Cardiac muscle cell (in vitro differentiated cells and primary cell): ENCODE measurements at regions not wholly inside any gene's neighbourhood (a gene's known extent, or its start where the extent isn't known, plus 50 kb on each side); places are given as distances from the start of the nearest gene placed in this dataset.
"Not testable (repeated sequence)": the region's sequence is repeated elsewhere in the genome, so short reads cannot be mapped to it uniquely, and the experiment has no call there.

Experiments used
- DNase-seq, 2 donors: peaks; one replicate each; pipeline versions ENCODE4 v3.0.0 to v3.0.0-alpha.2; 2010 to 2017; ENCODE audit warnings: low read depth in 1 of 2, low spot score in 1 of 2
- H3K27ac ChIP-seq: fragments of 200-600 bp; sonication (generic); 2 replicates; pipeline ENCODE4 v1.5.1; 2016
- H3K27me3 ChIP-seq: fragments of 200-600 bp; sonication (generic); 2 replicates; pipeline ENCODE4 v1.6.0; 2016; ENCODE audit warnings: control low read depth
- H3K36me3 ChIP-seq: fragments of 200-600 bp; sonication (generic); 2 replicates; pipeline ENCODE4 v1.5.1; 2016; ENCODE audit warnings: control low read depth
- H3K4me1 ChIP-seq: fragments of 200-600 bp; sonication (generic); 2 replicates; pipeline ENCODE4 v1.8.1; 2017; ENCODE audit warnings: low read depth, mild to moderate bottlenecking, mixed run types
- H3K4me3 ChIP-seq: fragments of 200-600 bp; sonication (generic); 2 replicates; pipeline ENCODE4 v1.5.1; 2016; ENCODE audit warnings: mild to moderate bottlenecking
- H3K9me3 ChIP-seq: fragments of 200-600 bp; sonication (generic); 2 replicates; pipeline ENCODE4 v1.5.1; 2017; ENCODE audit warnings: low read depth, mild to moderate bottlenecking, control low read depth
- TF ChIP-seq, protein P1 (sequence below): IDR thresholded peaks from 2 replicates; pipeline ENCODE4 v1.5.1; 2012; ENCODE audit warnings: low read depth, mild to moderate bottlenecking, low read length

DNA sequence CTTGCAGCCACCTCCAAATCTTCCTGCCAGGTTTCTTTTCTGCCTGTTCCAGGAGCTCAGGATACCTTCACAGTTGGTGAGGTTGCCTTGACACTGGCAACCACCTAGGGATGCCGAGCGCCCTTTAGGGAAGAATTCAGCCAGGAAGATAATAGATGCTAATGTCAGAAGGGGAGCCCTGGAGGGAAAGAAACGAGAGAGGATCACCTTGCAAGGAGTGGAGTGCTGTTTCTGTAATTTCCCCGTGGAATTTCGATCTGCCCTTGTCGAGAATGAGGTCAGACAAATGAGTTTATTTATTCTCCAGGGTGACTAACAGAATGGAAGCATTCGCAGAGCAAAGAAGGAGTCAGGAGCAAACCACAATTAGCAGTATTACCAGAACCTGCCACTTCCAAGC is 315.8 kb upstream of the KAZN start:
- Histone ChIP-seq H3K27ac (no peak overlapping the region), H3K36me3 (no peaks in the 10 kb centered on the region), H3K9me3 (no peaks in the 10 kb centered on the region), H3K27me3 (no peaks in the 10 kb centered on the region), H3K4me3 (no peak overlapping the region), H3K4me1 (no peaks in the 10 kb centered on the region)
- TF ChIP-seq, protein P1, sequence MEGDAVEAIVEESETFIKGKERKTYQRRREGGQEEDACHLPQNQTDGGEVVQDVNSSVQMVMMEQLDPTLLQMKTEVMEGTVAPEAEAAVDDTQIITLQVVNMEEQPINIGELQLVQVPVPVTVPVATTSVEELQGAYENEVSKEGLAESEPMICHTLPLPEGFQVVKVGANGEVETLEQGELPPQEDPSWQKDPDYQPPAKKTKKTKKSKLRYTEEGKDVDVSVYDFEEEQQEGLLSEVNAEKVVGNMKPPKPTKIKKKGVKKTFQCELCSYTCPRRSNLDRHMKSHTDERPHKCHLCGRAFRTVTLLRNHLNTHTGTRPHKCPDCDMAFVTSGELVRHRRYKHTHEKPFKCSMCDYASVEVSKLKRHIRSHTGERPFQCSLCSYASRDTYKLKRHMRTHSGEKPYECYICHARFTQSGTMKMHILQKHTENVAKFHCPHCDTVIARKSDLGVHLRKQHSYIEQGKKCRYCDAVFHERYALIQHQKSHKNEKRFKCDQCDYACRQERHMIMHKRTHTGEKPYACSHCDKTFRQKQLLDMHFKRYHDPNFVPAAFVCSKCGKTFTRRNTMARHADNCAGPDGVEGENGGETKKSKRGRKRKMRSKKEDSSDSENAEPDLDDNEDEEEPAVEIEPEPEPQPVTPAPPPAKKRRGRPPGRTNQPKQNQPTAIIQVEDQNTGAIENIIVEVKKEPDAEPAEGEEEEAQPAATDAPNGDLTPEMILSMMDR: no peak
- no peak for DNase-seq

DNA sequence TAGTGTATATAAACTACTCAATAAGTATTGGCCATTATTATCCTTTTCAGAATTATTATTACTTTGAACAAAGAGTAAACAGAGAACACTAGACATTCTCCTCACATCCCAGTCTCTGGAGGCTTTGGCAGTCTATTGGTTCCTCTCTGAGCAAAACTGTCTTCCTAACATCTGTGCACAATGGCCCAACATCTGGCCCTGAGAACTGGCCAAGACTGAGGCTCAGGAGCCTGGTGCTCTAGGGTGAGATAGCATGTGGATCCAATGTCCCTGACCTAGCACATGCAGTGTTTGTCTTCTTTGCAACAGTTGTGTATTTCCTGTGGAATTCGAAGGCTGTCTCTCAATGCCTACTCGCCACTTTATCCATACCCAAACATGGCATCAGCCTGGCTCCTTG is 313.2 kb upstream of the KAZN start:
- no peak for DNase-seq
- Histone ChIP-seq H3K9me3 (no peaks in the 10 kb centered on the region), H3K36me3 (no peaks in the 10 kb centered on the region), H3K4me1 (no peaks in the 10 kb centered on the region), H3K4me3 (no peak overlapping the region), H3K27ac (no peak overlapping the region), H3K27me3 (no peaks in the 10 kb centered on the region)
- TF ChIP-seq, protein P1: no peak

DNA sequence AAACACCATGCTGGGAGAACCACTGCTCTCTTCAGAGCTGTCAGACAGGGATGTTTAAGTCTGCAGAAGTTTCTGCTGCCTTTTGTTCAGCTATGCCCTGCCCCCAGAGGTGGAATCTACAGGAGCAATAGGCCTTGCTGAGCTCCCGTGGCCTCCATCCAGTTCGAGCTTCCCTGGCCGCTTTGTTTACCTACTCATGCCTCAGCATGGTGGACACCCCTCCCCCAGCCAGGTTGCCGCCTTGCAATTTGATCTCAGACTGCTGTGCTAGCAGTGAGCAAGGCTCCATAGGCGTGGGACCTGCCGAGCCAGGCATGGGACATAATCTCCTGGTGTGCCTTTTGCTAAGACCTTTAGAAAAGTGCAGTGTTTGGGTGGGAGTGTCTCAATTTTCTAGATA is 307.3 kb upstream of the KAZN start:
- not testable (repeated sequence) for H3K27me3 ChIP-seq, DNase-seq, H3K4me1 ChIP-seq, H3K9me3 ChIP-seq, H3K27ac ChIP-seq, H3K36me3 ChIP-seq, H3K4me3 ChIP-seq

DNA sequence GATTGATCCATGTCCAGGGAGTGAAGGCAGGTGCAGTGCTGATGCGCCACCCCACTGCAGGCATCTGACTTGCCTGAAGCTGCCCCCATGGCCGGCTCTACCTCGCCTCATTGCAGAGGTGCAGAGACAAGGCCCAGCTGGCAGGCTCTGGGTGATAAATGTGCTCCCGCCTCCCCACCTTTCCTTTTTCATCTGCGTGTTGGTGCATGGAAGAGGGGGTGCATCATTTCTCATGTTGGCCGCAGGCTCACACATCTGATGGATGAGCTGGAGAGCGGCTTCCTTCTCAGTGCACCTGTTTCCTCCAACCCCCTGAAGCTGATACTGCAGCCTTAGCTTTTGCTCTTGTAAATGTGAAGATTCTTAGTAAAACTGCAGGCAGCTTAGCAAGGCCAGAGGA is 306.0 kb upstream of the KAZN start:
- Histone ChIP-seq H3K27ac (no peak overlapping the region), H3K4me3 (no peak overlapping the region), H3K9me3 (no peaks in the 10 kb centered on the region), H3K27me3 (no peaks in the 10 kb centered on the region), H3K4me1 (no peaks in the 10 kb centered on the region), H3K36me3 (no peaks in the 10 kb centered on the region)
- TF ChIP-seq, protein P1: no peak
- DNase-seq: no peak

DNA sequence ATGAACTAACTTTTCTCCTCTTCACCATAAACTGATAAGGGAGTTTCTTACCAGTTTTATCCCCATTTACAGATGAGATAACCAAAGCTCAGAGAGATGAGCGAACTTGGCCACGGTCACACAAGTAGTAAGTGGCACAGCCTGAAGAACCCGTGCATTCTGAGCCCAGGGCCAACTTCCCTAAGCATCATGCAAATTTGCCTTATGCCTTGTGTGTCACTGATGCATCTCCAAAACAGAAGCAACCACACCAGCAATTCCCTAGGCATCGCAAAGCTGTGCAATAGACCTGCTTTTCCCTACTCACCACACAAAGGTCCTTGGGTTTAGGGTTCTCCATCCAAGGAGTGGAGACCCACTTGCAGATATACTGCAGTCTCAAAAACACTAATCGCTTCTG is 304.5 kb upstream of the KAZN start:
- Histone ChIP-seq H3K27ac (no peak overlapping the region), H3K36me3 (no peaks in the 10 kb centered on the region), H3K4me1 (no peaks in the 10 kb centered on the region), H3K27me3 (no peaks in the 10 kb centered on the region), H3K9me3 (no peaks in the 10 kb centered on the region), H3K4me3 (no peak overlapping the region)
- no peak for DNase-seq
- TF ChIP-seq, protein P1: no peak

DNA sequence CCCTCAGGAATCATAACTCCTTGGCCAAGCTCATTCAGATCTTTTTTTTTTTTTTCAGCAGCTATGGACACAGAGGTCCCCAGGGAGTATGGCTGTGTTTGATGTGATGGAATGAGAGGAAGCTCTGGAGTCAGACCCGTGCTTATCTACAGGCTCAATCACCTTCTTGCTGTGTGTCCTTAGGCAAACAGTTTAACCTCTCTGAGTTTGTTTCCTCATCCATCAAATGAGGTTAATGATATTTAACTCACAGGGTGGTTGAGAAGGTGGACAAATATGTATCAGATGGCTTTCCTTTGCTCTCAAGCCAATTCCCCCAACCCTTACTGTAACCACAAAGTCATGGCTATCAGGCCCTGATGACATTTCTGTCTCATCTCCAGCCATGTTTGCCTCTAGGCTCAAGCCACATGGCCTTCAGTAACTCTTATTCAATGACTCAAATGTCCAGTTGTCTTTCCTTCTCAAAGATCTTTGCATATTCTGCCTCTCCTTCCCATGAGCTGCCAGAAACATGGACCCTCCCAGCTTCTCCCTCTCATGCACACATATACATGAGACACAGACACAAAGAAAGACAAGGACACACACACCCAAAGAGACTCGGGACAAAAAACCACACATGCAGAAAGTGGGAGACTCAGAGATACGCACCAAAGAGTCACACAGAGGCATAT is 303.5 kb upstream of the KAZN start:
- no peak overlapping the region for H3K4me3 ChIP-seq
- TF ChIP-seq, protein P1: no peak
- H3K27ac ChIP-seq: no peak overlapping the region
- no peaks in the 10 kb centered on the region for H3K27me3 ChIP-seq
- DNase-seq: no peak
- no peaks in the 10 kb centered on the region for H3K36me3 ChIP-seq
- H3K4me1 ChIP-seq: no peaks in the 10 kb centered on the region
- H3K9me3 ChIP-seq: no peaks in the 10 kb centered on the region
